Brain microvascular endothelial cell (primary cell): ENCODE measurements at regions not wholly inside any gene's neighbourhood (a gene's known extent, or its start where the extent isn't known, plus 50 kb on each side); places are given as distances from the start of the nearest gene placed in this dataset.

ENCODE experiments used
- DNase-seq: peaks from one replicate; pipeline ENCODE4 v3.0.0-alpha.2; 2020
- H3K27ac ChIP-seq: fragments of 250-450 bp; sonication (Bioruptor Pico); 2 replicates; pipeline ENCODE4 v1.5.1; 2020; ENCODE audit warnings: mild to moderate bottlenecking, moderate library complexity
- H3K27me3 ChIP-seq: fragments of 250-450 bp; sonication (Bioruptor Pico); replicated peaks from 2 replicates; pipeline ENCODE4 v1.5.1; 2020; ENCODE audit warnings: mild to moderate bottlenecking
- H3K36me3 ChIP-seq: fragments of 250-450 bp; sonication (Bioruptor Pico); replicated peaks from 2 replicates; pipeline ENCODE4 v1.5.1; 2020; ENCODE audit warnings: mild to moderate bottlenecking
- H3K4me3 ChIP-seq: 2 replicates; pipeline ENCODE4 v1.5.1; 2011; ENCODE audit warnings: low read depth, mild to moderate bottlenecking, control low read depth, low read length, moderate library complexity
- in situ Hi-C: cut with HindIII; loops from 2 replicates; pipeline ENCODE4 v1.10.0; 2017; ENCODE audit warnings: low sequenced_read_pairs, low pct_ligation_motif_present
- TF ChIP-seq, protein P1 (sequence below): IDR thresholded peaks from 2 replicates; pipeline ENCODE4 v1.5.1; 2011; ENCODE audit warnings: low read depth, mild to moderate bottlenecking, moderate library complexity, low read length, control low read depth, inconsistent platforms; ENCODE audit errors: missing control alignments

DNA sequence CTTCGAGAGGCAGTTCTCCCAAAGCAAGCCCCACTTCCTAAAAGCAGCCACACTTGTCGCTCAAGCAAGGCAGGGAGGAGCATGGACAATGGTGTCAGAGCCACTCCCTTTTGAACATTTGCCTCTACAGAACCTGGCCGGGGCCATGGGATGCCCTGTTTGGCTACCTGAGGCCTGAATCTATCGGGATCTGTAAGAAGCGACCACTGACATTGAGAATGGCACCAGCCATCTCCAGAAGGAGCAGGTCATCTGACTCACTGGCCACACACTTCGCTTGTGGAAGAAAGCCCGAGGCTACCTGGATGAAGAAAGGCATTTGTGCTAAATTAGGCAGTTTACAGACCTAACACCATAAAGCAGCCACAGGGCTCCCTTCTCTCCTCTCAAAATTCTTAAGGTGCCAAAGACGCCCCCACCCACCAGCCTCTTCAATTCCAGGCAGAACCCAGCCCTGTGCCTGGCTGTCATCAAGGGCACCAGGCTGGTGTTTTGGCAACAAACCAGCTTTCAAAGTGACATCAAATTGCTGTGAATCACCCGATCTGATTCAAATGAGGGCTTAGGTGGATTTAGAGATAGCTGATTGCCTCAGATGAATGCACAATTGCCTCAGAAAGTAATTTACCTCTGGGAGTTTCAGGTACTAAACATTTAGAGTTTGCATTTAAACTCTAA lies 104.8 kb downstream of the ETS2 start:
- Histone ChIP-seq H3K36me3 (no peaks in the 10 kb centered on the region), H3K27ac (no peak overlapping the region), H3K4me3 (no peak overlapping the region), H3K27me3 (no peaks in the 10 kb centered on the region)
- TF ChIP-seq, protein P1, sequence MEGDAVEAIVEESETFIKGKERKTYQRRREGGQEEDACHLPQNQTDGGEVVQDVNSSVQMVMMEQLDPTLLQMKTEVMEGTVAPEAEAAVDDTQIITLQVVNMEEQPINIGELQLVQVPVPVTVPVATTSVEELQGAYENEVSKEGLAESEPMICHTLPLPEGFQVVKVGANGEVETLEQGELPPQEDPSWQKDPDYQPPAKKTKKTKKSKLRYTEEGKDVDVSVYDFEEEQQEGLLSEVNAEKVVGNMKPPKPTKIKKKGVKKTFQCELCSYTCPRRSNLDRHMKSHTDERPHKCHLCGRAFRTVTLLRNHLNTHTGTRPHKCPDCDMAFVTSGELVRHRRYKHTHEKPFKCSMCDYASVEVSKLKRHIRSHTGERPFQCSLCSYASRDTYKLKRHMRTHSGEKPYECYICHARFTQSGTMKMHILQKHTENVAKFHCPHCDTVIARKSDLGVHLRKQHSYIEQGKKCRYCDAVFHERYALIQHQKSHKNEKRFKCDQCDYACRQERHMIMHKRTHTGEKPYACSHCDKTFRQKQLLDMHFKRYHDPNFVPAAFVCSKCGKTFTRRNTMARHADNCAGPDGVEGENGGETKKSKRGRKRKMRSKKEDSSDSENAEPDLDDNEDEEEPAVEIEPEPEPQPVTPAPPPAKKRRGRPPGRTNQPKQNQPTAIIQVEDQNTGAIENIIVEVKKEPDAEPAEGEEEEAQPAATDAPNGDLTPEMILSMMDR: no peak
- DNase-seq: no peak
- in situ Hi-C loops: no loop called here

DNA sequence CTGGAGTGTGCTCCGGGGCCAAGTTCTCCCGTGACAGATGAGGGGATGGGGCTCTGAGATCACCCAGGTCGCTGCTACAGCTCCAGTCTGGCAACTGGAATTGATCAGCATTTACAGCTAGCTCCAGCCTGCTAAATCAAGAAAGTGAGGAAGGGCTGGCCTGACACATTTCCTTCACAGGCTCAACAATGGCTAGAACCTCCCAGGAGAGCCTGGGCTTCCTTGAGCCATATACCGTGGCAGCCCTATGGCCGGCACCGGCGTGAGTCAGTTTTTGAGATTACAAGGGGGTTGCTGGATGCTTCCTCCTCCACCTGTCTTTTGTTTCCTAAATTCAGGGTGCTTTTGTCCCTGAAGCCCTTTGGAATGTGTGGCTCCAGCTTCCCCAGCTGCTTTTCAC lies 104.2 kb downstream of the ETS2 start:
- Histone ChIP-seq H3K27ac (no peak overlapping the region), H3K36me3 (no peaks in the 10 kb centered on the region), H3K4me3 (no peak overlapping the region), H3K27me3 (no peaks in the 10 kb centered on the region)
- TF ChIP-seq, protein P1: no peak
- no peak for DNase-seq
- in situ Hi-C loops: no loop called here

DNA sequence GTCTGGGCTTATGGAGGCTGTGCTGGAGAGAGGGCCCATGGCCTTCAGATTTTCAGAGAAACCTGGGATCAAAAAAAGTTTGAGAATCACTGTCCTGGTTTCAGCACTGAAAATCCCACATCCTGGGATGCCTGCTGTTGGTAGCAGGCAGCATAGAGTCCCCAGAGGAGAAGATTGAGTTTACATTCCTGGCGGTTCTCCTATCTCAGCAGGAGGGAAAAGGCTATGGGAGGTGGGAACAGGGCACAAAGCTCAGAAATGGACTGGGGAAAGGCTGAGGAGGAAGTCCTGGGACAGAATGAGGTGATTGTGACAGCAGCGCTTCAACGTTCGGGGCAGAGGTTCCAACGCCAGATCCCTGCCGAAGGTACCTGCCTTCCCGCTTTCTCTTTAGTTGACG lies 103.4 kb downstream of the ETS2 start:
- no peak for DNase-seq
- Histone ChIP-seq H3K27me3 (no peaks in the 10 kb centered on the region), H3K27ac (no peak overlapping the region), H3K36me3 (no peaks in the 10 kb centered on the region), H3K4me3 (no peak overlapping the region)
- in situ Hi-C loops: no loop called here
- TF ChIP-seq, protein P1: no peak

DNA sequence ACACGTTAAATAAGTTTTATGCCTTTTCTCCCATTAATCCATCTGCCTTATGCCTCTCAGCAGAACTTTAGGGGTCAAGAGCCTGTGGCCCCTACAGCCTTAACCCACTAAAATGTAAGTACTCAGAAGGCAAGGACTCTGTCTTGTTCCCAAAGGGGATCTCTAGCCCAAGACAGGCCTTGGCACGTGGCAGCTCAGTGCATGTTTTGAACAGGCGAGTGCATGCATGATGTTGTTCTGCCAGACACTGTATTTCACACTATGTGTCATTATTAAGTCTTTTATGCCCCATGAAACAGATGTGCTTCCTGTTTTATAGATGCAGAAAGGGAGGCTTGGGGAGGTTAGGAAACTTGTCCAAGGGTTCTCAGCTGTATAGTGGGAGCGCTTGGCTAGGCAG lies 102.8 kb downstream of the ETS2 start:
- no peak for DNase-seq
- Histone ChIP-seq H3K27ac (no peak overlapping the region), H3K36me3 (no peaks in the 10 kb centered on the region), H3K4me3 (no peak overlapping the region), H3K27me3 (no peaks in the 10 kb centered on the region)
- in situ Hi-C loops: no loop called here
- TF ChIP-seq, protein P1: no peak

DNA sequence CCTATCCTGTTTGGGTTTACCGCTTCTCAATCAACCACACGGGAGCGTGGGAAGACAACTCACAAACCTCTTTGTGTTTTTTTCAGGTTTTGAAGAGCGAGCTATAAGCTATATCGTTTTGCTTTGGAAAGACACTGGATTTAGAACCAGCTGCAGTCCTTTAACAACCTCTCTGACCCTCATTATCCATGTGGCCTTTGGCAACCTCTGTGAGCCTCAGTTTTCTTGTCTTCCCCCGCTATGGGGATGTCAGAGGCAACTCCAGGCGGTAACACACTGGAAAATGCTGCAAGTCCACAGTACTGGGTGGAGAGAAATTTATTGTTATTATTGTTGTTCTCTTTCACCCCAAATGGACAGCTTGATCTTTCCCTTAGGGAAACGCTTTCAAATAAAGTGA lies 100.0 kb downstream of the ETS2 start:
- DNase-seq: no peak
- Histone ChIP-seq H3K36me3 (no peaks in the 10 kb centered on the region), H3K4me3 (no peak overlapping the region), H3K27me3 (no peaks in the 10 kb centered on the region), H3K27ac (no peak overlapping the region)
- in situ Hi-C loops: no loop called here
- TF ChIP-seq, protein P1: no peak

DNA sequence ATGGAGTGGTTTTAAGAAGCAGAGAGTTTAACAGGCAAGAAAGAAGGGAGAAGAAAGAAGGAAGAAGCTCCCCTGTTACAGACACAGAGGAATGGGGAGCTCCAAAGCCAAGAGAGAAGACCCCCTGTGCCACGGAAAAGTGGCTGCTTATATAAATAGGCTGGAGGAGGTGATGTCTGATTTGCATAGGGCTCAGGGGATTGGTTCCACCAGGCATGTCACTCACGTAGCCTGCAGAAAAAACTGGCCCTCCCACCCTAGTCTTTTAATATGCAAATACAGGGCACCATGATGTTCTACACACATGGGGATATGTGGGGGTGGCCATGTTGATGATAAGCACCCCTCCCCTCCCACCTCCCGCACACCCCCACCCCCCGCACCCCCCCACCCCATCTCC lies 99.6 kb downstream of the ETS2 start:
- Histone ChIP-seq H3K27ac (no peak overlapping the region), H3K27me3 (no peaks in the 10 kb centered on the region), H3K4me3 (no peak overlapping the region), H3K36me3 (no peaks in the 10 kb centered on the region)
- DNase-seq: no peak
- TF ChIP-seq, protein P1: no peak
- in situ Hi-C loops: no loop called here
